ENCODE measurements at regions not wholly inside any gene's neighbourhood (a gene's known extent, or its start where the extent isn't known, plus 50 kb on each side); places are given as distances from the start of the nearest gene placed in this dataset.

DNA sequence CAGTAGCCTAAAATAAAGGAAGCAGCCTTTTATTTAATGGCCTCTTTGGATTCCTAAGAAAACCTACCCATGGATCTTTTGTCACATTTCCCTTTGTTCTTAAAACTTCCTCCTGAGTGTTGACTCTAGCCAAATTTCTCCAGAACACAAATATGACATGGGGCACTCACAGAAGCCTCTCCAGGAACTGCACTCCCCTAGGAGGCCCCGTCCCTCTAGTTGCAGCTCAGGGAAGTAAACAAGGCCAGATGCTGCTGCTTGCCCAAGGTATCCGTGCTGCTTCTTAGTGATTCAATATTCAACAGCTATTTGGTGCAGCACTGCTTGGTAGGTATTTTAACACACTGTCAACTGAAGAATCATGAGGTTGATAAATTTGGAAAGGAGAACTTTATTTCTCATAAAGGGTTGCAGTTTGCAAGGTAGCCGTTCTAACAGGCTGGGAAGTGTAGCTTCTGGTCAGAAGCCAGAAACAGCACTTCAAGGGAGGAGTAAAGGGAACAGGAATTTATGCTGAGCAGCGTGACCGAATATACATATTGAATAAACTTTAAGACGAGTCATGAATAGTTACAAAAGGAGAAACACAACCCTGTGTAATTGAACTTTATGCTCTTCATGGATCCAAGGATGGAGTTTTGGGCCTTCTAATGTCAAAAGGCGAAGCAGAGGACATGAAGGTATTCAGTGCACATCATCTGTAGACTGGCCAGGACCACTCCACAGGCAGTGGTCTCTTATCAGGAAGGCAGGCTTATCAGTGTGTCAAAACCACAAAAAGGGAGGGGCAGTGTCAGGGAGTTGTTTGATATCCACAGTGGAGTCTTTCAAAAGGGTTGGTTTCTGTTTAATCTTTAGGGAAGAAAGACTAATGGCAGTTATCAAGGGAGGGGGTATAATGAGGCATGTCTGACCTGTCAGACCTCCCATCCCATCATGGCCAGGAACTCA, 63.3 kb downstream of the CD24 start:
- TF ChIP-seq POLR2A (IDR thresholded peaks at IDR 0.05): no peak
- TF ChIP-seq, protein P1, sequence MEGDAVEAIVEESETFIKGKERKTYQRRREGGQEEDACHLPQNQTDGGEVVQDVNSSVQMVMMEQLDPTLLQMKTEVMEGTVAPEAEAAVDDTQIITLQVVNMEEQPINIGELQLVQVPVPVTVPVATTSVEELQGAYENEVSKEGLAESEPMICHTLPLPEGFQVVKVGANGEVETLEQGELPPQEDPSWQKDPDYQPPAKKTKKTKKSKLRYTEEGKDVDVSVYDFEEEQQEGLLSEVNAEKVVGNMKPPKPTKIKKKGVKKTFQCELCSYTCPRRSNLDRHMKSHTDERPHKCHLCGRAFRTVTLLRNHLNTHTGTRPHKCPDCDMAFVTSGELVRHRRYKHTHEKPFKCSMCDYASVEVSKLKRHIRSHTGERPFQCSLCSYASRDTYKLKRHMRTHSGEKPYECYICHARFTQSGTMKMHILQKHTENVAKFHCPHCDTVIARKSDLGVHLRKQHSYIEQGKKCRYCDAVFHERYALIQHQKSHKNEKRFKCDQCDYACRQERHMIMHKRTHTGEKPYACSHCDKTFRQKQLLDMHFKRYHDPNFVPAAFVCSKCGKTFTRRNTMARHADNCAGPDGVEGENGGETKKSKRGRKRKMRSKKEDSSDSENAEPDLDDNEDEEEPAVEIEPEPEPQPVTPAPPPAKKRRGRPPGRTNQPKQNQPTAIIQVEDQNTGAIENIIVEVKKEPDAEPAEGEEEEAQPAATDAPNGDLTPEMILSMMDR (IDR thresholded peaks at IDR 0.05): no peak

All from Peyer's patch (tissue), 4 donors.